ENCODE measurements at regions not wholly inside any gene's neighbourhood (a gene's known extent, or its start where the extent isn't known, plus 50 kb on each side); places are given as distances from the start of the nearest gene placed in this dataset.
A peak's percentile ranks its signal among the peaks of the same experiment; 100 is the strongest.

DNA sequence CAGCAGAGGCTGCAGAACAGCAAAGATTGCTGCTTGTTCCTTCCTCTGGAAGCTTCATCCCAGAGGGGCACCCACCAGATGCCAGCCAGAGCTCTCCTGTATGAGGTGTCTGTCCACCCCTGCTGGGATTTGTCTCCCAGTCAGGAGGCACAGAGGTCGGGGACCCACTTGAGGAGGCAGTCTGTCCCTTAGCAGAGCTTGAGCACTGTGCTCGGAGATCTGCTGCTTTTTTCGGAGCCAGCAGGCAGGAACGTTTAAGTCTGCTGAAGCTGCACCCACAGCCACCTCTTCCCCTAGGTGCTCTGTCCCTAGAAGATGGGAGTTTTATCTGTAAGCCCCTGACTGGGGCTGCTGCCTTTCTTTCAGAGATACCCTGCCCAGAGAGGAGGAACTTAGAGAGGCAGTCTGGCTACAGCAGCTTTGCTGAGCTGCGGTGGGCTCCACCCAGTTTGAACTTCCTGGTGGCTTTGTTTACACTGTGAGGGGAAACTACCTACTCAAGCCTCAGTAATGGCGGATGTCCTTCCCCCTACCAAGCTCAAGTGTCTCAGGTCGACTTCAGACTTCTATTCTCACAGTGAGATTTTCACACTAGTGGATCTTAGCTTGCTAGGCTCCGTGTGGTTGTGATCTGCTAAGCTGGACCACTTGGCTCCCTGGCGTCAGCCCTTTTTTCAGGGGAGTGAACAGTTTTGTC lies 101.8 kb upstream of the GLRA1 start:
- peak; percentile 32 for DNase-seq

GRCh38 chr5:152016421-152016820 lies 91.8 kb upstream of the GLRA1 start:
- DNase-seq, result no peak

GRCh38 chr5:152007653-152008335 lies 83.1 kb upstream of the GLRA1 start:
- DNase-seq, result no peak

GRCh38 chr5:152004095-152004494 lies 79.4 kb upstream of the GLRA1 start:
- no peak for DNase-seq
